GM12878 (cell line): ENCODE measurements at regions not wholly inside any gene's neighbourhood (a gene's known extent, or its start where the extent isn't known, plus 50 kb on each side); places are given as distances from the start of the nearest gene placed in this dataset. TPM values are rescaled to one million over a fixed set of nuclear protein-coding genes. Genes with fewer than 3 reads are reported as not detected.

Source experiments
- small RNA-seq: library from RNA; depleted of rRNA; stranded (forward); fragments of <200 nt; gene quantifications from one replicate; pipeline ENCODE3, GENCODE V24; 2014

Small RNA genes in the stretch of these regions (small RNA-seq; reads per million reads assigned to genes)
- not detected for gene AC008134.1
